Gastrocnemius medialis (tissue), 4 donors: ENCODE measurements at regions not wholly inside any gene's neighbourhood (a gene's known extent, or its start where the extent isn't known, plus 50 kb on each side); places are given as distances from the start of the nearest gene placed in this dataset.
"Not testable (repeated sequence)": the region's sequence is repeated elsewhere in the genome, so short reads cannot be mapped to it uniquely, and the experiment has no call there.

Experiments
- POLR2A ChIP-seq, 2 donors: fragments of 450-650 bp; IDR thresholded peaks; one replicate each; pipeline ENCODE4 v1.6.1; 2017; ENCODE audit warnings: antibody characterized with exemption in 2 of 2, mild to moderate bottlenecking in 2 of 2, moderate library complexity in 2 of 2
- TF ChIP-seq, protein P1 (sequence below), 5 experiments: fragments of 450-650 bp in 3 of 5; fragments of 200-600 bp in 2 of 5; sonication (generic) in 2 of 5; IDR thresholded peaks in 4 of 5; conservative IDR thresholded peaks in 1 of 5; 1 replicate in 4 of 5; 2 replicates in 1 of 5; pipeline ENCODE4 v1.5.1; 2016 to 2019; ENCODE audit warnings: antibody characterized with exemption in 5 of 5, mild to moderate bottlenecking in 3 of 5, moderate library complexity in 3 of 5

DNA sequence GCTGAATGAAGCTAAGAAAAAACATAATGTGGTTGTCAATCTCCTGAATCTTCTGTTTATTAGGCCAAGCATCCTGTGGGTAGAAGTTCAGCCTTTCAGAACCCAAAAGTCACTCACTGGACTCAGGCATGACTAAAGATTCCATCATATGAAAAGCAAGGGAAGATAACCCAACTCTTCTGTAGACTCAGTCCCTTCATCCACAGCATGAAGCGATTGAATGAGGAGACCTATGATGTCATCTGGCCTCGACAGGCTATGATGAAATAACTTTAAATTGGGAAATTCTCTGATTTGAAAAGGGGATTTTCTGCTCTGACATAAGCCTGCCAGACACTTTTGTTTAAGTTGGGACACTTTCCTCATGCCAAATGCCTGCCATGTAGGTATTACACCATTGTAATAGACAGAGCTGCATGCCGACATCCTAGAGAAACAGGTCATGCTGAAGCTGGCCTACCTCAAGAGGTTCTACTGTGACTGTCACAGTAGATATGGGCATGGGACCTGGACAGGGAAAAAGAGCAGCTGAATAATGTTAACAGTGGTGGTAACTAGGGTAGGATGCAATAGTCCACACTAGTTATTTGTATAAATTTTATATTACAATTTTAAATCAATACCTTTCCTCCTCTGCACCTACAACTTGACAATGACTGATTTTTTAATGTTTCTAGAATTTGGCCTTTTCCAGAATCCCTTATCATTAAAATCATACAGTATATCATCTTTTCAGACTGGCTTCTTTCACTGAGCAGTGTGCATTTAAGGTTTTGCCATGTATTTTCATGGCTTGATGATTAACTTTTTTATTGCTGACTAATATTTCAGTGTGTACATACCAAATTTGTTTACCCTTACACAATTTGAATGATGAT, 291.3 kb downstream of the CNTNAP3B start:
- TF ChIP-seq, protein P1, sequence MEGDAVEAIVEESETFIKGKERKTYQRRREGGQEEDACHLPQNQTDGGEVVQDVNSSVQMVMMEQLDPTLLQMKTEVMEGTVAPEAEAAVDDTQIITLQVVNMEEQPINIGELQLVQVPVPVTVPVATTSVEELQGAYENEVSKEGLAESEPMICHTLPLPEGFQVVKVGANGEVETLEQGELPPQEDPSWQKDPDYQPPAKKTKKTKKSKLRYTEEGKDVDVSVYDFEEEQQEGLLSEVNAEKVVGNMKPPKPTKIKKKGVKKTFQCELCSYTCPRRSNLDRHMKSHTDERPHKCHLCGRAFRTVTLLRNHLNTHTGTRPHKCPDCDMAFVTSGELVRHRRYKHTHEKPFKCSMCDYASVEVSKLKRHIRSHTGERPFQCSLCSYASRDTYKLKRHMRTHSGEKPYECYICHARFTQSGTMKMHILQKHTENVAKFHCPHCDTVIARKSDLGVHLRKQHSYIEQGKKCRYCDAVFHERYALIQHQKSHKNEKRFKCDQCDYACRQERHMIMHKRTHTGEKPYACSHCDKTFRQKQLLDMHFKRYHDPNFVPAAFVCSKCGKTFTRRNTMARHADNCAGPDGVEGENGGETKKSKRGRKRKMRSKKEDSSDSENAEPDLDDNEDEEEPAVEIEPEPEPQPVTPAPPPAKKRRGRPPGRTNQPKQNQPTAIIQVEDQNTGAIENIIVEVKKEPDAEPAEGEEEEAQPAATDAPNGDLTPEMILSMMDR (IDR thresholded peaks at IDR 0.05 in 4 of 5, conservative IDR thresholded peaks at IDR 0.05 in 1 of 5) = not testable (repeated sequence)
- not testable (repeated sequence) for TF ChIP-seq POLR2A (IDR thresholded peaks at IDR 0.05)
